Esophagus (tissue), 2 donors: ENCODE measurements at regions not wholly inside any gene's neighbourhood (a gene's known extent, or its start where the extent isn't known, plus 50 kb on each side); places are given as distances from the start of the nearest gene placed in this dataset.

Experiments used
- H3K27ac ChIP-seq, 2 donors: one replicate each; pipeline ENCODE4 v1.5.1; 2013; ENCODE audit warnings: low read depth in 2 of 2, mild to moderate bottlenecking in 2 of 2, inconsistent platforms in 1 of 2, low read length in 1 of 2, moderate library complexity in 1 of 2
- H3K27me3 ChIP-seq, 2 donors: one replicate each; pipeline ENCODE4 v1.6.1; 2013; ENCODE audit warnings: low read length in 2 of 2, control low read depth in 1 of 2, mild to moderate bottlenecking in 1 of 2; ENCODE audit not compliant: insufficient read depth in 2 of 2, control insufficient read depth in 1 of 2
- H3K36me3 ChIP-seq, 2 donors: one replicate each; pipeline ENCODE4 v1.6.1; 2013; ENCODE audit warnings: low read length in 1 of 2; ENCODE audit not compliant: control insufficient read depth in 2 of 2, insufficient read depth in 2 of 2
- H3K4me1 ChIP-seq, 2 donors: one replicate each; pipeline ENCODE4 v1.6.1; 2013; ENCODE audit warnings: low read length in 1 of 2; ENCODE audit not compliant: control insufficient read depth in 2 of 2, insufficient read depth in 2 of 2
- H3K4me3 ChIP-seq, 2 donors: one replicate each; pipeline ENCODE4 v1.5.1; 2013; ENCODE audit warnings: low read length in 2 of 2, mild to moderate bottlenecking in 2 of 2, low read depth in 1 of 2, moderate library complexity in 1 of 2
- H3K9me3 ChIP-seq, 2 donors: one replicate each; pipeline ENCODE4 v1.6.1; 2013; ENCODE audit warnings: mild to moderate bottlenecking in 2 of 2, low read depth in 1 of 2, low read length in 1 of 2, moderate library complexity in 1 of 2; ENCODE audit not compliant: control insufficient read depth in 2 of 2, insufficient read depth in 1 of 2
- WGBS, 2 donors: extraction: QIAGEN DNeasy Blood & Tissue Kit; methylation state at CpG; one replicate each; pipeline ENCODE4 v1.1.7; 2013; 5-methylcytosine and 5-hydroxymethylcytosine counted together
- donor health status: healthy with polysubstance abuse.
- donor health status: Bipolar disorder and iron deficiency.

- no peaks in the 10 kb centered on the region for H3K27me3 ChIP-seq
- H3K9me3 ChIP-seq, result no peaks in the 10 kb centered on the region
- no peaks in the 10 kb centered on the region for H3K4me1 ChIP-seq
- no peak overlapping the region for H3K4me3 ChIP-seq
- no peaks in the 10 kb centered on the region for H3K36me3 ChIP-seq
- no peak overlapping the region for H3K27ac ChIP-seq
Measured at GRCh38 chr15:46331546-46331945, 696.7 kb downstream of the SQOR start.

GRCh38 chr15:46343196-46343935, 708.5 kb downstream of the SQOR start:
- H3K9me3 ChIP-seq, result no peaks in the 10 kb centered on the region
- no peak overlapping the region for H3K27ac ChIP-seq
- H3K4me3 ChIP-seq, result no peak overlapping the region
- no peaks in the 10 kb centered on the region for H3K27me3 ChIP-seq
- H3K36me3 ChIP-seq, result no peaks in the 10 kb centered on the region
- 64 to 71% methylated on average over 7 of the region's 7 CpGs for WGBS, 2 donors
- H3K4me1 ChIP-seq, result no peaks in the 10 kb centered on the region

GRCh38 chr15:46344115-46344724, 709.4 kb downstream of the SQOR start:
- H3K4me1 ChIP-seq, result no peaks in the 10 kb centered on the region
- no peaks in the 10 kb centered on the region for H3K27me3 ChIP-seq
- WGBS, 2 donors, result 47% methylated on average over 2 of the region's 2 CpGs
- H3K4me3 ChIP-seq, result no peak overlapping the region
- no peak overlapping the region for H3K27ac ChIP-seq
- H3K36me3 ChIP-seq, result no peaks in the 10 kb centered on the region
- H3K9me3 ChIP-seq, result no peaks in the 10 kb centered on the region

GRCh38 chr15:46344915-46345314, 710.1 kb downstream of the SQOR start:
- 66 to 68% methylated on average over 3 of the region's 3 CpGs for WGBS, 2 donors
- Histone ChIP-seq H3K27me3 (no peaks in the 10 kb centered on the region), H3K4me3 (no peak overlapping the region), H3K4me1 (no peaks in the 10 kb centered on the region), H3K36me3 (no peaks in the 10 kb centered on the region), H3K27ac (no peak overlapping the region), H3K9me3 (no peaks in the 10 kb centered on the region)

- Histone ChIP-seq H3K4me1 (no peaks in the 10 kb centered on the region), H3K9me3 (peaks cover 5% of the 10 kb centered on the region in 2 donors), H3K36me3 (no peaks in the 10 kb centered on the region), H3K4me3 (no peak overlapping the region), H3K27me3 (no peaks in the 10 kb centered on the region), H3K27ac (no peak overlapping the region)
- WGBS, 2 donors, result 89 to 93% methylated on average over 3 of the region's 3 CpGs
Measured at GRCh38 chr15:46354443-46354842, 719.6 kb downstream of the SQOR start.

- H3K9me3 ChIP-seq, result no peaks in the 10 kb centered on the region
- H3K4me3 ChIP-seq, result no peak overlapping the region
- H3K27ac ChIP-seq, result no peak overlapping the region
- no peaks in the 10 kb centered on the region for H3K4me1 ChIP-seq
- 62 to 75% methylated on average over 6 of the region's 6 CpGs for WGBS, 2 donors
- H3K36me3 ChIP-seq, result no peaks in the 10 kb centered on the region
- no peaks in the 10 kb centered on the region for H3K27me3 ChIP-seq
Measured at GRCh38 chr15:46365572-46365971, 730.7 kb downstream of the SQOR start.

- Histone ChIP-seq H3K27ac (no peak overlapping the region), H3K4me3 (no peak overlapping the region), H3K9me3 (no peaks in the 10 kb centered on the region), H3K4me1 (no peaks in the 10 kb centered on the region), H3K27me3 (no peaks in the 10 kb centered on the region), H3K36me3 (no peaks in the 10 kb centered on the region)
- 47 to 60% methylated on average over 2 of the region's 2 CpGs for WGBS, 2 donors
Measured at GRCh38 chr15:46366360-46367007, 731.7 kb downstream of the SQOR start.

- Histone ChIP-seq H3K36me3 (no peaks in the 10 kb centered on the region), H3K4me3 (no peak overlapping the region), H3K27ac (no peak overlapping the region), H3K4me1 (no peaks in the 10 kb centered on the region), H3K9me3 (no peaks in the 10 kb centered on the region), H3K27me3 (no peaks in the 10 kb centered on the region)
- 48 to 54% methylated on average over 3 of the region's 3 CpGs for WGBS, 2 donors
Measured at GRCh38 chr15:46383978-46384377, 749.1 kb downstream of the SQOR start.

GRCh38 chr15:46386356-46386755, 751.5 kb downstream of the SQOR start:
- Histone ChIP-seq H3K9me3 (peaks cover 5 to 6% of the 10 kb centered on the region in 2 donors), H3K4me3 (no peak overlapping the region), H3K4me1 (no peaks in the 10 kb centered on the region), H3K27me3 (no peaks in the 10 kb centered on the region), H3K27ac (no peak overlapping the region), H3K36me3 (no peaks in the 10 kb centered on the region)
- 54 to 69% methylated on average over 1 of the region's 1 CpG for whole genome bisulfite sequencing, 2 donors
